Choroid plexus epithelial cell (primary cell): ENCODE measurements at regions not wholly inside any gene's neighbourhood (a gene's known extent, or its start where the extent isn't known, plus 50 kb on each side); places are given as distances from the start of the nearest gene placed in this dataset.

Experiments
- DNase-seq: peaks from one replicate; pipeline ENCODE4 v3.0.0-alpha.2; 2010; ENCODE audit warnings: low read depth
- H3K4me3 ChIP-seq: 2 replicates; pipeline ENCODE4 v1.5.1; 2011; ENCODE audit warnings: low read depth, mild to moderate bottlenecking, control low read depth, low read length, moderate library complexity
- TF ChIP-seq, protein P1 (sequence below): conservative IDR thresholded peaks from 2 replicates; pipeline ENCODE4 v1.5.1; 2011; ENCODE audit warnings: low read depth, mild to moderate bottlenecking, control low read depth, inconsistent platforms, low read length, moderate library complexity

DNA sequence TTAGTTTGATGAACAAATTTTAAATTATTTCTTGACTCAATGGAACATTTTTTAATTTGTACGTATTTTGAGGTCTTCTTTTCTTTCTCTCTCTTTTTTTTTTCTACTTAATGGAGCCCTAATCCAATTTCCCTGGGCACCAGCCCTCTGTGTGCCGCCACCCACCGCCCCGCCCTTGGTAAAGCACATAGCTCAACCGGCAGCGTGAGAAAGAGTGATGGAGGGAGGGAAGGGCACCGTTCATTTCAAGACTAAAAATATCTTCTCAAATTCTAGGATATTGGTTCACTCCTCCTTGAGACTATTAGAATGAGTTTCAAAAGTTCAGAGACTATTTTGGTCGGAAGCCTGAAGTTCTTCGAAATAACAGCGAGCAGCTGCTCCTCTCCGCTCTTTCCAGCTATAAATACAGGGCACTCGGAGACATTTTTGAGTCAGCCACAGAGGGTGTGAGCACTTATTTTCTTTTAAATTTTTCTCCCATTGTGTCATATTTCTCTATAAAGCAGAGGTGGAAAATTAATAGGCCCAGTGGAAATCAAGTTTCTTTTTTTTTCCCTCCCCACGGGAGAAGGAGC is 731.7 kb upstream of the ID2 start:
- TF ChIP-seq, protein P1, sequence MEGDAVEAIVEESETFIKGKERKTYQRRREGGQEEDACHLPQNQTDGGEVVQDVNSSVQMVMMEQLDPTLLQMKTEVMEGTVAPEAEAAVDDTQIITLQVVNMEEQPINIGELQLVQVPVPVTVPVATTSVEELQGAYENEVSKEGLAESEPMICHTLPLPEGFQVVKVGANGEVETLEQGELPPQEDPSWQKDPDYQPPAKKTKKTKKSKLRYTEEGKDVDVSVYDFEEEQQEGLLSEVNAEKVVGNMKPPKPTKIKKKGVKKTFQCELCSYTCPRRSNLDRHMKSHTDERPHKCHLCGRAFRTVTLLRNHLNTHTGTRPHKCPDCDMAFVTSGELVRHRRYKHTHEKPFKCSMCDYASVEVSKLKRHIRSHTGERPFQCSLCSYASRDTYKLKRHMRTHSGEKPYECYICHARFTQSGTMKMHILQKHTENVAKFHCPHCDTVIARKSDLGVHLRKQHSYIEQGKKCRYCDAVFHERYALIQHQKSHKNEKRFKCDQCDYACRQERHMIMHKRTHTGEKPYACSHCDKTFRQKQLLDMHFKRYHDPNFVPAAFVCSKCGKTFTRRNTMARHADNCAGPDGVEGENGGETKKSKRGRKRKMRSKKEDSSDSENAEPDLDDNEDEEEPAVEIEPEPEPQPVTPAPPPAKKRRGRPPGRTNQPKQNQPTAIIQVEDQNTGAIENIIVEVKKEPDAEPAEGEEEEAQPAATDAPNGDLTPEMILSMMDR = no peak
- peak; percentile 4 for DNase-seq
- H3K4me3 ChIP-seq = no peak overlapping the region

DNA sequence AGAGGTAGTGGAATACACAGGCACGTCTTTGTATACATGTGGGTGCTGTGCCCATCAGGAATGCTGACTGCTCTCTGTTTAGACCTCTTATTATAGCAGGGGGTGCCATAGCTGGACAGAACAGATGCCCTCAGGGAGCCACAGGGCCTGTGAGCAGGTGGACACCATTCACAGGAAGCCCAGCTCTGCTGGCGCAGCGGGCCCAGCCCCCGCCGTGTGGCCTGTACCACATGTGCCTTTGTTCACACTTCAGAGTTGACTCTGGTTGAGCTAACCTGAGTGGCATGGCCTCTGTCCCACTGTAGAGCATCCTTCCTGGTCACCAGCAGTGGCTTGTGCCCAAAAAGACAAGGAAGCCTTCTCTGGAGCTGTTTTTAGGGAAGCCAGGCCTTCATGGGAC is 730.9 kb upstream of the ID2 start:
- no peak for DNase-seq
- TF ChIP-seq, protein P1 = no peak
- H3K4me3 ChIP-seq = no peak overlapping the region

DNA sequence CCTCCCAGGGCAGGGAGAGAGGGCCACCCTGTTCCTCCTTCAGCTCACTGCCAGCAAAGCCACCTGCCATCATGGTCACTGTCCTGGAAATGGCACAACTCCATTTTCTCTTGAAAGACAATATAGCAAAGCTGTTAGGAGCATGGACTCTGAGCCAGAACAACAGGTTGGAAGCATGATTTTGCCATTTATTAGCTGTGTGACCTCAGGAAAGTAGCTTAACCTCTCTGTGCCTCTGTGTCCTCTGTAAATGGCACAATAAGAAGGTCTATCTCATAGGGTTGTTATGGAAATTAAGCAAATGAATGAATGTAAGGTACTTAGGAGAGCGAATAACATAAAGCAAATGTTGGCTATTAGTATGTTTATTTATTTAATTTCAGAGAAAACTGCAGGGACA is 730.4 kb upstream of the ID2 start:
- DNase-seq = no peak
- TF ChIP-seq, protein P1 = no peak
- H3K4me3 ChIP-seq = no peak overlapping the region

DNA sequence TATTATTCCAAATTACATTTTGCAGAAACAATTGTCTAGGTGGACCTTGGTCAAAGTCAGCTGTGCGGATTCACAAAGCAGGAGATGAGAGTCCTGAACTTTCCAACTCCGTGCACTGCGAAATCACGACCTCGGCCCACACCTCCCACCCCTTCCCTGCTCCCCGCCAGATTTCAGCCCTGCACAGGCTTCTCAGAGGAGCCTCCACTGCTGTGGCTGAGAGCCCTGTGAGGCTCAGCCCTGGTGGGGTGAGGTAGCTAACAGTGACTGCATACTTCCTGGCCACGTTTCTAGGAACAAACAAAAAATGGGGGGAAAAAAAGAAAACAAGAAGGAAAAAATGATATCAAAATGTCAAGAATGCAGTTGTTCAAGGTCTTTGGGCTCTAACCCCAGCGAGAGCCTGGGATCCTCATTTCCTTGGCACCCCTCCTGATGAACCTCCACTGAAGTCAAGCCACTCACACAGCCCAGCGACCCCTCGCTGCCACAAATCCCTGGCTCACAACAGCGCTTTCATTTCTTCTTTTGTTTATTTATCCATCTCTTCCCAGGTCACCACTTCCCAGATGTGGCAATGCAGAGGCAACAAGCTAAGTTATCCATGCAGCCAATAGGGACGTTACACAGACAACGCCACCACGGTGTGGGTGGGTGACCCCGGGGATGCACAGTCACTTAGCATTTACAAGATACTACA is 729.7 kb upstream of the ID2 start:
- no peak for DNase-seq
- TF ChIP-seq, protein P1 = no peak
- H3K4me3 ChIP-seq = no peak overlapping the region

DNA sequence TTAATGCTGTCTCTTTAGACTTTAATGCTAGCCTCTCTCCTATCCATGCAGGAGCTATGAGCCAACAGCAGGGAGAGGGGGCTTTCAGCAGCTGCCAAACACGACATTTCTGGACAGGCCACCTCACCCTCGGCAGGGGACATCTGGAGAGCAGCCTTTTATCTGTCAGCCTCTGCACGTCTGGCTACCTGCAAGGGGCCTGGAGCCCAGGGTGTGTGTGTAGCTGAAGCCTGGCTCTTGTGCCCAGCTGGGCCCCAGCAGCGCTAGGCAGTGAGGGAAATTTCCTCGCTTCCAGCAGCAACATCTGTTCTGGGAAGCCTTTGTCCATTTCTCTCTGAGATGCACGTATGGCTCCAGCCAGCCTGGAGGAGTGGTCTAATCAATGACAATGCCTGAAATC is 728.7 kb upstream of the ID2 start:
- DNase-seq = no peak
- TF ChIP-seq, protein P1 = no peak
- no peak overlapping the region for H3K4me3 ChIP-seq

DNA sequence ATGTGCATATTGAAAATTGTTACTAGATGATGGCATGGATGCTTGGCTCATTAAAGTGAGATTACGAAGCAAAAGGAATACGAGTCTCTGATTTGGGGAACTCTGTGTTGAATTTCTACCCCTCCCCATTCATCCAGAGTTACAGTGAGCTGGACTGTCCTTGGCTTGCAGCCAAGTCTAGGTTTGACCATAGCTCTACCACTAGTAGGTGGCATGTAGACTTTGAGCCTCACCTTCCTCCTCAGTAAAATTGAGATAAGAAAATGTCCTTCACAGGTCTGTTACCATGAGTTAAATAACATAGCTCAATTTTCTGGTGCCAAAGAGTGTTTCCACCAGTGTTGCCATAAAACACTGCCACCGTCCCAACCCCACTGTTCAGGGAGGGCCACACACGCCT is 727.6 kb upstream of the ID2 start:
- TF ChIP-seq, protein P1 = no peak
- H3K4me3 ChIP-seq = no peak overlapping the region
- DNase-seq = no peak

DNA sequence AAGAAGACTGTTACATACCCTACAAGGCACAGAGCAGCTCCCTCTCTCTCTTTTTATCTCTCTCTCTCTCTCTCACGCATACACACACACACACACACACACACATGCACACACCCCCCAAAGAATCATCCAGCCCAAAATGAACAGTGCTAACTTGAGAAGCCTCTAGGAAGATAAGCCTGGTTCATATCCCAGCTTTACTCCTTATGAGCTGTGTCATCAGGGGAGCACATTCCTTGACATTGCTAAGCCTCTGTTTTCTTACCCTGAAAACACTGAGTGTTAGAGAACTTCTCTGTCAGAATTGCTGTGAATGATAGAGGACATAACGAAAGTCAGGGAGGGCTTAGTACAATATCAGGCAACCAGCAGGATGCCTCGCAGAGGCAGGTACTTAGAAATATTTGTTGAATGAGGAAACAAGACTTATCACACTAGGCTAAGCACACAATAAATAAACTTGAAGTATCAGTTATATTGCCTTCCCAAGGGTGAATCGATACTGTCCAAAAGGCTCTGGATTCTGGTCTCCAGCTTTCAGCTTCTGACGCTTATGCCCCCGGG is 725.6 kb upstream of the ID2 start:
- DNase-seq = peak; percentile 7
- no peak overlapping the region for H3K4me3 ChIP-seq
- TF ChIP-seq, protein P1 = no peak
